ENCODE measurements at regions not wholly inside any gene's neighbourhood (a gene's known extent, or its start where the extent isn't known, plus 50 kb on each side); places are given as distances from the start of the nearest gene placed in this dataset.

DNA sequence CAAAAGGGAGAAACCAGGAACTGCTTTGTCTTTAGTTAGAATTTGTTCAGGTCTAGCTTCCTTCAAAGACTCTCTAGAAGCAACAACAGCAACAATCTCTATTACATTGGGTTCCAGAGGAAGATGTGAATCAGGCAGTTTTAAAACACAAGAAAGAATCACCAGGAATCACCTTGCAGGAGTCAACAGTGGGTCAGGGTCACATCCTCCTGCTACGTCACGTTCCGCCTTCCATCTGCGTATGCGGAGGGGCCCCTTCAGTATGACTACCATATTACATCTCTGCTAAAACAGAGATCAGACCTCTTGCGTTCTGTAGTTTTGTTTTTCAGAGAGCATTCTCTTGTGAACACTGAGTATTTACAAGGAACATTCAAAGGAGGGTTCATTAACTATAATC, 147.8 kb upstream of the STARD13 start:
- TF ChIP-seq, protein P1, sequence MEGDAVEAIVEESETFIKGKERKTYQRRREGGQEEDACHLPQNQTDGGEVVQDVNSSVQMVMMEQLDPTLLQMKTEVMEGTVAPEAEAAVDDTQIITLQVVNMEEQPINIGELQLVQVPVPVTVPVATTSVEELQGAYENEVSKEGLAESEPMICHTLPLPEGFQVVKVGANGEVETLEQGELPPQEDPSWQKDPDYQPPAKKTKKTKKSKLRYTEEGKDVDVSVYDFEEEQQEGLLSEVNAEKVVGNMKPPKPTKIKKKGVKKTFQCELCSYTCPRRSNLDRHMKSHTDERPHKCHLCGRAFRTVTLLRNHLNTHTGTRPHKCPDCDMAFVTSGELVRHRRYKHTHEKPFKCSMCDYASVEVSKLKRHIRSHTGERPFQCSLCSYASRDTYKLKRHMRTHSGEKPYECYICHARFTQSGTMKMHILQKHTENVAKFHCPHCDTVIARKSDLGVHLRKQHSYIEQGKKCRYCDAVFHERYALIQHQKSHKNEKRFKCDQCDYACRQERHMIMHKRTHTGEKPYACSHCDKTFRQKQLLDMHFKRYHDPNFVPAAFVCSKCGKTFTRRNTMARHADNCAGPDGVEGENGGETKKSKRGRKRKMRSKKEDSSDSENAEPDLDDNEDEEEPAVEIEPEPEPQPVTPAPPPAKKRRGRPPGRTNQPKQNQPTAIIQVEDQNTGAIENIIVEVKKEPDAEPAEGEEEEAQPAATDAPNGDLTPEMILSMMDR (IDR thresholded peaks at IDR 0.05; ENCODE audit: low read depth, low read length) = no peak
- TF ChIP-seq EZH2phosphoT487 (IDR thresholded peaks at IDR 0.05; ENCODE audit: low read depth) = no peak
